ENCODE measurements at regions not wholly inside any gene's neighbourhood (a gene's known extent, or its start where the extent isn't known, plus 50 kb on each side); places are given as distances from the start of the nearest gene placed in this dataset.
"Not testable (repeated sequence)": the region's sequence is repeated elsewhere in the genome, so short reads cannot be mapped to it uniquely, and the experiment has no call there.

- peak; percentile 71 for DNase-seq (ENCODE audit: low read depth)
Measured at GRCh38 chr5:42949348-42950115, 90.6 kb downstream of the ANXA2R start.

GRCh38 chr5:42948961-42949347 is 91.2 kb downstream of the ANXA2R start:
- no peak for DNase-seq (ENCODE audit: low read depth)

DNA sequence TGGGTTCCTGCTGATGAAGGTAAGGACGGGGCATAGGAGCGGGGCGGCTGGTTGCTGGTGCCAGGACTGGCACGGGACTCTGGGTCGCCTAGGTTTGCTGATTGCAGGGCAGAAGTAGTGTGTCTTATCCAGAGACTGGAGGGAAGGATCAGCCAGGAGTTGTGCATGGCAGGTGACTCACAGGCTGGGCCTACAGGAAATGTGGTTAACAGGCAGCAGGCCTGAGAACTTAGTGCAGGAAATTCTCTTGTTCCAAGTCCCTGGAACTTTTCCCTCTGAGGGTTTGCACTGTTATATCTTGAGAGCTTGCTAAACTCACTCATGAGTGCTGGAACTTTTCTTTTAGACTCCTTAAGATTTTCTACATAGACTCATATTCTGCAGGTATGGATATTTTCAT is 95.1 kb downstream of the ANXA2R start:
- DNase-seq (ENCODE audit: low read depth): peak; percentile 93

DNA sequence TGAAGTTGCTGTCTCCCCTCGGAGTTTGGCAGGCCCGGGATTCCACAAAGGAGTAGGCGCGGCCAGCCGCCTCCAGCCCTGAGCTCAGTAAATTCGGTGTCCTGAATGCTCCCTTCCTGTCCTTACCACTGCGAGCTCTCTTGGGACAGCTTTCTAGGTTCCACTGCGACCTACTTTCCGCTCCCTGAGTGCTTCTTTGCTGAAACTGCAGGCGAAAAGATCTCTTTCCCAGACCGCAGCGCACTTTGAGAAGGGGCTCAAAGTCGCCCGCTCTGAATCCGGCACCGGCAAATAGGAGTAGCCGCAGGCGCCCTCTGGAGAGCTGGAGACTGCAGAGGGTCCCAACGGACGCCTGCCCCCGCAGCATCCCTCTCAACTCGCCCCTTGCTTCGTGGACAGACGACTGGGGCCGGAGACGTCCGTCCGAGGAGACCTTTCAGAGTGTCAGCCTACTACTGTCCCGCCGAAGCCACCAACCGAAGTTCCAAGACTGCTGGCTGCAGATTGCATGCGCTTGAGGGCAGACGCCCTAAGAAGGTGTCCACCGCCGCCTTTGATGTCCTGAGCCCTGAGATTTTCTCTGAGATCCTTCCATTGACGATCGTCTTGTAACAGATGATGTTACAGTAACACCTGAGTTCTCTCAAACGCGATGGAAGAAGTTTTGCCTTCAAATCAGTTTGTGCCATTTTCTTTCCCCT is 96.0 kb downstream of the ANXA2R start:
- no peak for DNase-seq (ENCODE audit: low read depth)

DNA sequence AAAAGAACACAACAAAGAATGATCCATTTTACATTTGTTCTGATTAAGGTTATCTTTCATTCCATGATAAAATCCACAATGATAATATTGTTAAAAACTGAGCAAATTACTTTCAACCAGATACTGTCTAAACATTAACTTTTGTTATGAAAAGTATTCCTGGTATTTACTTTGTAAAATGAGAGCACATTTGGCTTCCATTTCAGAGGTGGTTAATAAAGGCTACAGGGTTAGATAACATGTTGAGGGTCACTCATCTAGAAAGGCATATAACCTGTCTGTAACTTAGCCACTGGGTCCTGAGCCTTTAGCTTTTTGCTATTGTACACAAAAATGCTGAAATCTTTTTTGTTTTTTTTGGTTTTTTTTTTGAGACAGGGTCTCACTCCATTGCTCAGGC is 99.3 kb downstream of the ANXA2R start:
- no peak for DNase-seq (ENCODE audit: low read depth)

GRCh38 chr5:42932011-42932410 is 108.1 kb downstream of the ANXA2R start:
- not testable (repeated sequence) for DNase-seq (ENCODE audit: low read depth)

- not testable (repeated sequence) for DNase-seq (ENCODE audit: low read depth)
Measured at GRCh38 chr5:42931451-42931850, 108.7 kb downstream of the ANXA2R start.

- peak; percentile 63 for DNase-seq (ENCODE audit: low read depth)
Measured at GRCh38 chr5:42930934-42931333, 109.2 kb downstream of the ANXA2R start.

DNA sequence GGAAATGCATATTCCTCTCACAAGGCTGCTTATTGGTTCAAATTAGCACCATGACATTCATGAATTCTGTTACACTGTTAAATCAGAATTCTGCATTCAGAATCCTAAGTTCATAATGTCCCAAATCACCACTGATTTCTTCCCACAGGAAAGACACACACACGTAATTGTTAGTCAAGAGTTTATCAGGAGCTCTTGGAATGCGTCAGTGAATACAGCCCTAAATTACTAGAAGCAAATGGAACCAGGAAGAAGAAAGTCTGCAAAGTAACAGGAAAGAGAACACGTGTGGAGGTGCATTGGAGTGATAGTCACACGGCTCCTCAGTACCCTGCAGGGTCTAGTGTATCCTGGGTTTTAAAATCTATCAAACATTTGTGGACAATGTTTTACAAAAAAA is 110.2 kb downstream of the ANXA2R start:
- DNase-seq (ENCODE audit: low read depth): peak; percentile 49

GRCh38 chr5:42927730-42928129 is 112.4 kb downstream of the ANXA2R start:
- no peak for DNase-seq (ENCODE audit: low read depth)

DNA sequence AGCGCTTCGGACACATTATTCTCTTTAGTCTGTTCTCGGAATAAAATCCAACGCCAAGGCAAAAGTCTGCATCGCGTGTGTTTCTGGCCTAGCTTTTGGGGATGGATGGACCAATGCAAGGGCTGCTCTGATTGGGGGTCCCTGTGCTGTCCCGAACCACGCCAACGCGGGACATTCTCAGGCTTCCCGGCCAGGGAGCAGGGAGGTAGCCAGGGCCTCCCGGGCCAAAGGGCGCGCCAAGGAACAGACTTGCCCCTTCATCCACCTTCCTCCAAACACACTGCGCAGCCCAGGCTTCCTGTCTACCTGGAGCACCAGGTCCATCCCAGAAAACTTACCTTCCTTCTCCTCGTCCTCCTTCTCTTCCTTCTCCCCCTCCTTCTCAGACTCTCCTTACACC is 113.0 kb upstream of the SELENOP start:
- no peak for DNase-seq (ENCODE audit: low read depth)

- no peak for DNase-seq (ENCODE audit: low read depth)
Measured at GRCh38 chr5:42924226-42924625, 112.5 kb upstream of the SELENOP start.

- no peak for DNase-seq (ENCODE audit: low read depth)
Measured at GRCh38 chr5:42923710-42924109, 112.0 kb upstream of the SELENOP start.

DNA sequence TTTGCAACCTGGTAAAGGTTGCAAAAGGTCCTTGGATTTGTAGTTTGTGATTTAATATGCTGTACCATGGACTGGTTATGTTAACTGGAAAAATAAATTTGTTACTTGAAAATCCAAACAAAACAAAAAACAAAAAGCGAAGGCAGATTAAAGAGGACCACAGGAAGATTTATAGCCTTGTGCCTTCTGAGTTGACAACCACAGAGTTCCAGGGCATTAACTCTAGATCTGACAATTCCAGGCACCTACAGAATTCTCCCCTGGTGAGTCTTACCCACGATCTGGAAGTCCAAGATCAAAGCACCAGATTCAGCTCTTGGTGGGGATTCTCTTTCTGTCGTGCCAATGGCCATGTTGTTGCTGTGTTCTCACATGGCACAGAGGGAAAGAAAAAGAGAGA is 107.9 kb upstream of the SELENOP start:
- DNase-seq (ENCODE audit: low read depth): no peak

- DNase-seq (ENCODE audit: low read depth): no peak
Measured at GRCh38 chr5:42915306-42915866, 103.7 kb upstream of the SELENOP start.

DNA sequence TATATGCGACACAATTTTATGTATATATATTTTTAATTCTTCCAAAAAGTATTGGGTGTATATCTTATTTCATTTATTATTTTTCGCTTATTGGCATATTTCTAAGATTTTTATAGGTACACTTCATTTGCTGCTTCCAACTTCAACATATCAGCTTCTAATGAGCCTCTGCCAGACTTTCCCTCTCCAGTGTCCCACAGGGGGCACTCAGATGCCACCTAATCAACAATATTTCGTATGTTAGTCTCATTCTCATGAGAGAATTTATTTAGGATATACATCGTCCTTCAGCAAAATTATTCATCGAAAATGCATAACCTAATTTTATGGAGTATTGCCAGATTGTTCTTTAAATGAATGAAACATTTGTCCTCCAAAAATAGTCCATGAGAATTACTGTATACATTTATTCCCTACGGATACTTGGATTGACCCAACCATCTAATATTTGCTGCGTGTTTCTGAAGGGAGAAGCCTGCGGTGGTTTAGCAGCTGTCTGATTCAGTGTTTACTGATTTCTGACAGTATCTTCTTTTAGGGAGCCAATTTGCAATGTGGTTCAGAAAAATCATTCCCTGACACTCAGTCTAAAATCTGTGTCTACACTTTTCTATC is 100.6 kb upstream of the SELENOP start:
- DNase-seq (ENCODE audit: low read depth): peak; percentile 52

DNA sequence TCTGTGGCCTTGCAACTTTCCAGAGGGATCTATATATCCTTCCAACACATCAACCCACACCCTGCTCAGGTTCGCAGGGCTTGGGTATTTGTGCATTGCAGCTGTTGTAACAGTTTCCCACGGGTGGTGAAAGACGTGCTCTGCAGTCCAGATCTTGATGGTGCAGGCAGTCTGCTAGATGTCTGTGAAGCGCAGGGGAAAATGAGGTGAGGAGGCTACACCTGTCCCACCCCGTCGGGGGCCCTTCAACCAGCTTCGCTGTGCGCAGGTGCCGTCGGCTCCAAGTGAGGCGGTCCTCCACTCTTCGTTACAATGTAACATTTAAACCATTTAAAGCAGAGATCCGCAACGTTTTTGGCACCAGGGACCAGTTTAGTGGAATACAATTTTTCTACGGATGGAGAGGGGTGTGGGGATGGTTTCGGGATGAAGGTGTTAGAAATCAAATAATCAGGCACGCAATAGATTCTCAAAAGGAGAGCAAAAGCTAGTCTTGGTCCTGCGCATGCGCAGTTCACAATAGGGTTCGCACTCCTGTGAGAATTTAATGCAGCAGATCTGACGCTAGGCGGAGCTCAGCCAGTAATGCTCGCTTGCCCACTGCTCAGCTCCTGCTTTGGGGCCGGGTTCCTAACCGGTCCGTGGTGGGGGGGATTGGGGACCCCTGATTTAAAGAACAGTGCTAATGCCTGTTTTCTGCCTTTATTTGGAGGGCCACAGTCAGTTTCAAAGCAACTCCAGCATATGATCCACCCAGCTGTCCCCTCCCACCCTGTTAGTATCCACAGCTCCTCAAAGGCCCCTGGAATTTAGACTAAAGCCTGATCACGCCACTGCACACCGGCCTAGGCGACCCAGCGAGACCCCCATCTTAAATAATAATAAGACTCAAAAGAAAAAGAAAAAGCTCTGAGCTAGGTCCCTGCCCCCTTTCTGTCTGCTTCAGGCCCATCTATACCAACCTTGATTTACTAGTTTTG is 97.1 kb upstream of the SELENOP start:
- DNase-seq (ENCODE audit: low read depth): peak; percentile 74

DNA sequence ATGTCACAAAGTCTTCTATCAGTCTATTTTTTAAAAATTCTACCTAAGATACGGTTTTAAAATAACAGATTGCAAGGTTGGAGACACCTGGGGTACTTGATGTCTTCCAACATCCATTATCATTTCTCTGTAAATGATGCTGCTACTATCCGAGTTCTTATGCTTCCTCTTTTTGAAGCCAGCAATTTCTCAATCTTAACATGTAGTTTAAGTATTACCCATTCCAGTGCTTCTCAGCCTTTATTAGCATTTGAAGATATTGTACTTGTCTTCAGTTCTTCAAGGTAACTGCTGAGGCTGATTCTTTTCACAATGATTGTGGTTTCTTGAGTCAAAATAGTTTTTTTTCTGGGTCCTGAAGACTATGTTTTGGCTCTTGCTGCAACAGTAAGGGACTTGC is 96.4 kb upstream of the SELENOP start:
- DNase-seq (ENCODE audit: low read depth): no peak

DNA sequence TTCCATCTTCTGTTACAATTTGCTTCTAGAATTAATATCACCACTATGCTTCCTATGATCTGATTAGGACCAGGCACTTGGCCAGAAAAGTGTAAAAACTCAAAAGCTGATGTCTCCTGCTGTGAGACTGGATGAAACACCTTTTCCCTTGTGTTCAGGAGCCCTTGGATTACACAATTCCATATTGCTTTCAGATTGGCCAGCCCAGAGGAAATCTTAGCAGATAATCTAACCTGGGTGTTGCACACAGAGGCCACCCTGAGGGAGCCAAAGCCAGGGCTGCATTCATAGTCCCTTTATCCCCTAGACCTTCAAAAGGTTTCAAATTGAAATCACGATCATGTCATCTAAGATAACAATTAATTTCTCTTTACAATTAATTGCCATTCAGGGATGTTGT is 94.1 kb upstream of the SELENOP start:
- DNase-seq (ENCODE audit: low read depth): no peak

DNA sequence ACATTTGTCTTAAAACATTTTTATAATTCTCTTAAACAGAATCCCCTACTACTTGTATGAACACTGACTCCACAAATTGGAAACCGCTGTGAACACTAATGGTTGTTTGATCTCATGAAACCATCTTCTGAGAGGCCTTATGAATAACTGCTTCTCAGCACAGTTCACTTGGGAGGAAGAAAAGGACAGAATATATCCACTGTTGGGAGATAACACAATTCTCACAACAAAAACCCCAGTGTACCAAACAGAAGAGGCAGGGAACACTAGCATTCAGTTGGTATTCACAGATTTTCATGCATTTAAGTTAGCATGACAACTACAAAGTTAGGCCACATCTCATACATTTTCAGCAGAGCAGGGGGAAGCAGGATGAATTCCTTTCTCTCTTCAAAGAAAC is 89.0 kb upstream of the SELENOP start:
- DNase-seq (ENCODE audit: low read depth): no peak

GRCh38 chr5:42898760-42899159 is 87.1 kb upstream of the SELENOP start:
- no peak for DNase-seq (ENCODE audit: low read depth)

DNA sequence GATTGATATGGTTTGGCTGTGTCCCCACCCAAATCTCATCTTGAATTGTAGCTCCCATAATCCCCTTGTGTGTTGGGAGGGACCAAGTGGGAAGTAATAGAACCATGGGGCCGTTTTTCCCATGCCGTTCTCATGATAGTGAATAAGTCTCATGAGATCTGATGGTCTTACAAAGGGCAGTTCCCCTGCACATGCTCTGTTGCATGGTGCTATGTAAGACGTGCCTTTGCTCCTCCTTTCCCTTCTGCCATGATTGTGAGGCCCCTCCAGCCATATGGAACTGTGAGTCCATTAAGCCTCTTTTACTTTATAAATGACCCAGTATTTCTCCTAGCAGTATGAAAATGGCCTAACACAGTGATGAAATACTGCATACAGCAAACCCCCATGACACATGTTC is 84.8 kb upstream of the SELENOP start:
- no peak for DNase-seq (ENCODE audit: low read depth)
